Nephron progenitor cell (in vitro differentiated cells): ENCODE measurements at regions not wholly inside any gene's neighbourhood (a gene's known extent, or its start where the extent isn't known, plus 50 kb on each side); places are given as distances from the start of the nearest gene placed in this dataset.

Experiments
- DNase-seq: peaks from one replicate; pipeline ENCODE4 v3.0.0; 2021
- H3K27ac Mint-ChIP-seq: 2 replicates; pipeline ENCODE4 v1.8.0; 2021; ENCODE audit warnings: mild to moderate bottlenecking, moderate library complexity, mixed read lengths
- H3K27me3 Mint-ChIP-seq: 2 replicates; pipeline ENCODE4 v1.8.0; 2021; ENCODE audit warnings: mild to moderate bottlenecking, low read depth, mixed read lengths; ENCODE audit not compliant: poor library complexity
- H3K36me3 Mint-ChIP-seq: 2 replicates; pipeline ENCODE4 v1.8.0; 2021; ENCODE audit warnings: low read depth, mixed read lengths
- H3K4me1 Mint-ChIP-seq: 2 replicates; pipeline ENCODE4 v1.8.0; 2021; ENCODE audit warnings: mixed read lengths
- H3K4me3 Mint-ChIP-seq: 2 replicates; pipeline ENCODE4 v1.8.0; 2021; ENCODE audit warnings: mild to moderate bottlenecking, moderate library complexity, mixed read lengths
- H3K9me3 Mint-ChIP-seq: 2 replicates; pipeline ENCODE4 v1.8.0; 2021; ENCODE audit warnings: mild to moderate bottlenecking, moderate library complexity, mixed read lengths
- CTCF ChIP-seq: fragments of 200-600 bp; sonication (generic); IDR thresholded peaks from 2 replicates; pipeline ENCODE4 v1.5.0; 2021; ENCODE audit warnings: antibody characterized with exemption

- H3K27ac Mint-ChIP-seq = peak overlapping the region; percentile 17
- no peak overlapping the region for H3K4me3 Mint-ChIP-seq
- H3K36me3 Mint-ChIP-seq = no peaks in the 10 kb centered on the region
- H3K9me3 Mint-ChIP-seq = no peaks in the 10 kb centered on the region
- peaks cover 2% of the 10 kb centered on the region for H3K27me3 Mint-ChIP-seq
- peaks cover 26% of the 10 kb centered on the region for H3K4me1 Mint-ChIP-seq
- TF ChIP-seq CTCF = no peak
- no peak for DNase-seq
Observed at GRCh38 chr5:97547430-97547829, 364.4 kb upstream of the RIOK2 start.

GRCh38 chr5:97547999-97548738 lies 365.1 kb upstream of the RIOK2 start:
- Mint-ChIP-seq H3K4me1 (peaks cover 26% of the 10 kb centered on the region), H3K36me3 (no peaks in the 10 kb centered on the region), H3K4me3 (no peak overlapping the region), H3K27ac (no peak overlapping the region), H3K27me3 (peaks cover 3% of the 10 kb centered on the region), H3K9me3 (no peaks in the 10 kb centered on the region)
- TF ChIP-seq CTCF = no peak
- DNase-seq = no peak

- no peaks in the 10 kb centered on the region for H3K9me3 Mint-ChIP-seq
- no peak overlapping the region for H3K27ac Mint-ChIP-seq
- H3K4me1 Mint-ChIP-seq = peaks cover 26% of the 10 kb centered on the region
- H3K36me3 Mint-ChIP-seq = no peaks in the 10 kb centered on the region
- DNase-seq = no peak
- H3K4me3 Mint-ChIP-seq = no peak overlapping the region
- H3K27me3 Mint-ChIP-seq = peaks cover 3% of the 10 kb centered on the region
- TF ChIP-seq CTCF = no peak
Observed at GRCh38 chr5:97548739-97549080, 365.7 kb upstream of the RIOK2 start.

GRCh38 chr5:97549496-97549895 lies 366.4 kb upstream of the RIOK2 start:
- H3K9me3 Mint-ChIP-seq = no peaks in the 10 kb centered on the region
- no peaks in the 10 kb centered on the region for H3K36me3 Mint-ChIP-seq
- TF ChIP-seq CTCF = no peak
- H3K27ac Mint-ChIP-seq = no peak overlapping the region
- no peak overlapping the region for H3K4me3 Mint-ChIP-seq
- peaks cover 3% of the 10 kb centered on the region for H3K27me3 Mint-ChIP-seq
- peaks cover 25% of the 10 kb centered on the region for H3K4me1 Mint-ChIP-seq
- no peak for DNase-seq

GRCh38 chr5:97550164-97550563 lies 367.1 kb upstream of the RIOK2 start:
- no peaks in the 10 kb centered on the region for H3K36me3 Mint-ChIP-seq
- no peaks in the 10 kb centered on the region for H3K9me3 Mint-ChIP-seq
- H3K27ac Mint-ChIP-seq = no peak overlapping the region
- peaks cover 18% of the 10 kb centered on the region for H3K4me1 Mint-ChIP-seq
- TF ChIP-seq CTCF = no peak
- H3K4me3 Mint-ChIP-seq = no peak overlapping the region
- no peak for DNase-seq
- peaks cover 3% of the 10 kb centered on the region for H3K27me3 Mint-ChIP-seq

GRCh38 chr5:97550818-97551217 lies 367.8 kb upstream of the RIOK2 start:
- no peaks in the 10 kb centered on the region for H3K9me3 Mint-ChIP-seq
- H3K27ac Mint-ChIP-seq = no peak overlapping the region
- peaks cover 3% of the 10 kb centered on the region for H3K27me3 Mint-ChIP-seq
- TF ChIP-seq CTCF = no peak
- peaks cover 12% of the 10 kb centered on the region for H3K4me1 Mint-ChIP-seq
- H3K36me3 Mint-ChIP-seq = no peaks in the 10 kb centered on the region
- DNase-seq = no peak
- no peak overlapping the region for H3K4me3 Mint-ChIP-seq
